ENCODE measurements at regions not wholly inside any gene's neighbourhood (a gene's known extent, or its start where the extent isn't known, plus 50 kb on each side); places are given as distances from the start of the nearest gene placed in this dataset.

- in situ Hi-C loops (cut with MboI; ENCODE audit: low pct_ligation_motif_present in 1 of 4, low pct_unique_long_range_greater_than_20kb in 1 of 4, low sequenced_read_pairs in 3 of 4), result no loop called here
- DNase-seq, result no peak
- Histone ChIP-seq H3K36me3 (no peaks in the 10 kb centered on the region), H3K27ac (no peak overlapping the region), H3K4me3 (no peak overlapping the region), H3K27me3 (no peaks in the 10 kb centered on the region), H3K4me1 (no peaks in the 10 kb centered on the region), H3K9me3 (peaks cover 0 to 7% of the 10 kb centered on the region in 2 donors)
- TF ChIP-seq, protein P1, sequence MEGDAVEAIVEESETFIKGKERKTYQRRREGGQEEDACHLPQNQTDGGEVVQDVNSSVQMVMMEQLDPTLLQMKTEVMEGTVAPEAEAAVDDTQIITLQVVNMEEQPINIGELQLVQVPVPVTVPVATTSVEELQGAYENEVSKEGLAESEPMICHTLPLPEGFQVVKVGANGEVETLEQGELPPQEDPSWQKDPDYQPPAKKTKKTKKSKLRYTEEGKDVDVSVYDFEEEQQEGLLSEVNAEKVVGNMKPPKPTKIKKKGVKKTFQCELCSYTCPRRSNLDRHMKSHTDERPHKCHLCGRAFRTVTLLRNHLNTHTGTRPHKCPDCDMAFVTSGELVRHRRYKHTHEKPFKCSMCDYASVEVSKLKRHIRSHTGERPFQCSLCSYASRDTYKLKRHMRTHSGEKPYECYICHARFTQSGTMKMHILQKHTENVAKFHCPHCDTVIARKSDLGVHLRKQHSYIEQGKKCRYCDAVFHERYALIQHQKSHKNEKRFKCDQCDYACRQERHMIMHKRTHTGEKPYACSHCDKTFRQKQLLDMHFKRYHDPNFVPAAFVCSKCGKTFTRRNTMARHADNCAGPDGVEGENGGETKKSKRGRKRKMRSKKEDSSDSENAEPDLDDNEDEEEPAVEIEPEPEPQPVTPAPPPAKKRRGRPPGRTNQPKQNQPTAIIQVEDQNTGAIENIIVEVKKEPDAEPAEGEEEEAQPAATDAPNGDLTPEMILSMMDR (IDR thresholded peaks at IDR 0.05), result no peak
- TF ChIP-seq POLR2A (IDR thresholded peaks at IDR 0.05) (no peak), POLR2AphosphoS5 (IDR thresholded peaks at IDR 0.05) (no peak), EP300 (IDR thresholded peaks at IDR 0.05; ENCODE audit: low read depth) (no peak)
- intact Hi-C loops (cut with DNase I; ENCODE audit: low total_unique reads), result no loop called here
- WGBS, 2 donors (ENCODE audit: low coverage in 1 of 2), result 65 to 100% methylated on average over 1 to 2 of the region's 2 CpGs
These were observed 307.5 kb downstream of the PYDC2 start for GRCh38 chr3:191768421-191768820.

- intact Hi-C loops (cut with DNase I; ENCODE audit: low total_unique reads) (no loop called here), in situ Hi-C loops (cut with MboI; ENCODE audit: low pct_ligation_motif_present in 1 of 4, low pct_unique_long_range_greater_than_20kb in 1 of 4, low sequenced_read_pairs in 3 of 4) (no loop called here)
- 33% methylated on average over 1 of the region's 1 CpG; no CpG with 5 or more reads in 1 of the 2 donors for WGBS, 2 donors (ENCODE audit: low coverage in 1 of 2)
- no peaks in the 10 kb centered on the region for H3K36me3 ChIP-seq
- DNase-seq, result no peak
- no peaks in the 10 kb centered on the region for H3K4me1 ChIP-seq
- peaks cover 0 to 7% of the 10 kb centered on the region in 2 donors for H3K9me3 ChIP-seq
- no peak for TF ChIP-seq EP300 (IDR thresholded peaks at IDR 0.05; ENCODE audit: low read depth)
- TF ChIP-seq POLR2AphosphoS5 (IDR thresholded peaks at IDR 0.05), result no peak
- TF ChIP-seq, protein P1 (IDR thresholded peaks at IDR 0.05), result no peak
- TF ChIP-seq POLR2A (IDR thresholded peaks at IDR 0.05), result no peak
- H3K4me3 ChIP-seq, result no peak overlapping the region
- no peak overlapping the region for H3K27ac ChIP-seq
- no peaks in the 10 kb centered on the region for H3K27me3 ChIP-seq
These were observed 309.6 kb downstream of the PYDC2 start for GRCh38 chr3:191770541-191770940.

DNA sequence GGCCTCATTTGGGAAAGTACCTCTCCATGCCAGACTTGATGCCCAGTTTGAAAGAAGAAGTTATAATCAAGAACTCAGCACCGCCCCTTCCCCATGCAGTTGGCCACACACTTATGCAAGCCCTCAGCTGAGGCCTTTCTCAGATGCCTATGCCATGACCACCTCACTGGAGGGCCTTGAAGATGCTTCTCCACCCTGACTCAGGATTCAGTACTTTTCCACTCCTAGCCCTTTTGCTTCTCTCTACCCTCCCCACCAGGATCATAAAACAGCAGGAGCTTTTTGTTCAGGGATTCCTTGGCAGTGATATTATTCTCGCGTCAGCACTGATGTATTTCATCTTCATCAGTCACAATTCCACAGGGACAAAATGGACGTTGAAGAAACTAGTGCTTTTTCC is 313.5 kb downstream of the PYDC2 start:
- WGBS, 2 donors (ENCODE audit: low coverage in 1 of 2), result 60 to 62% methylated on average over 3 to 4 of the region's 4 CpGs
- in situ Hi-C loops (cut with MboI; ENCODE audit: low pct_ligation_motif_present in 1 of 4, low pct_unique_long_range_greater_than_20kb in 1 of 4, low sequenced_read_pairs in 3 of 4), result no loop called here

GRCh38 chr3:191775451-191776233 is 314.7 kb downstream of the PYDC2 start:
- TF ChIP-seq EP300 (IDR thresholded peaks at IDR 0.05; ENCODE audit: low read depth) (no peak), POLR2A (IDR thresholded peaks at IDR 0.05) (no peak)
- TF ChIP-seq, protein P1 (IDR thresholded peaks at IDR 0.05), result no peak
- in situ Hi-C loops (cut with MboI; ENCODE audit: low pct_ligation_motif_present in 1 of 4, low pct_unique_long_range_greater_than_20kb in 1 of 4, low sequenced_read_pairs in 3 of 4), result no loop called here
- Histone ChIP-seq H3K36me3 (no peaks in the 10 kb centered on the region), H3K4me1 (no peaks in the 10 kb centered on the region), H3K4me3 (no peak overlapping the region), H3K27ac (no peak overlapping the region), H3K27me3 (no peaks in the 10 kb centered on the region), H3K9me3 (no peaks in the 10 kb centered on the region)
- WGBS, 2 donors (ENCODE audit: low coverage in 1 of 2), result 74 to 93% methylated on average over 5 of the region's 5 CpGs
- DNase-seq, result no peak
- intact Hi-C loops (cut with DNase I; ENCODE audit: low total_unique reads), result no loop called here

More for the DNA sequence above, 313.5 kb downstream of the PYDC2 start:
- Histone ChIP-seq H3K4me3 (no peak overlapping the region), H3K4me1 (no peaks in the 10 kb centered on the region), H3K27me3 (no peaks in the 10 kb centered on the region), H3K36me3 (no peaks in the 10 kb centered on the region), H3K9me3 (no peaks in the 10 kb centered on the region), H3K27ac (no peak overlapping the region)
- DNase-seq, result no peak
- TF ChIP-seq, protein P1 (IDR thresholded peaks at IDR 0.05), result no peak
- no peak for TF ChIP-seq EP300 (IDR thresholded peaks at IDR 0.05; ENCODE audit: low read depth)
- no peak for TF ChIP-seq POLR2A (IDR thresholded peaks at IDR 0.05)
- TF ChIP-seq POLR2AphosphoS5 (IDR thresholded peaks at IDR 0.05), result no peak
- intact Hi-C loops (cut with DNase I; ENCODE audit: low total_unique reads), result no loop called here

Measured in transverse colon (tissue), 4 donors.